ENCODE measurements at regions not wholly inside any gene's neighbourhood (a gene's known extent, or its start where the extent isn't known, plus 50 kb on each side); places are given as distances from the start of the nearest gene placed in this dataset.

GRCh38 chr5:6861667-6862066, 148.4 kb downstream of the TENT4A start:
- Histone ChIP-seq H3K9me3 (ENCODE audit: control insufficient read depth, insufficient read depth, low read length) (peaks cover 13% of the 10 kb centered on the region), H3K27ac (ENCODE audit: low read depth, low read length) (no peak overlapping the region), H3K4me3 (ENCODE audit: low read depth, low read length) (no peak overlapping the region), H3K27me3 (ENCODE audit: control insufficient read depth, insufficient read depth, low read length) (no peaks in the 10 kb centered on the region)
- CTCF ChIA-PET: no interaction called here
- TF ChIP-seq, protein P1, sequence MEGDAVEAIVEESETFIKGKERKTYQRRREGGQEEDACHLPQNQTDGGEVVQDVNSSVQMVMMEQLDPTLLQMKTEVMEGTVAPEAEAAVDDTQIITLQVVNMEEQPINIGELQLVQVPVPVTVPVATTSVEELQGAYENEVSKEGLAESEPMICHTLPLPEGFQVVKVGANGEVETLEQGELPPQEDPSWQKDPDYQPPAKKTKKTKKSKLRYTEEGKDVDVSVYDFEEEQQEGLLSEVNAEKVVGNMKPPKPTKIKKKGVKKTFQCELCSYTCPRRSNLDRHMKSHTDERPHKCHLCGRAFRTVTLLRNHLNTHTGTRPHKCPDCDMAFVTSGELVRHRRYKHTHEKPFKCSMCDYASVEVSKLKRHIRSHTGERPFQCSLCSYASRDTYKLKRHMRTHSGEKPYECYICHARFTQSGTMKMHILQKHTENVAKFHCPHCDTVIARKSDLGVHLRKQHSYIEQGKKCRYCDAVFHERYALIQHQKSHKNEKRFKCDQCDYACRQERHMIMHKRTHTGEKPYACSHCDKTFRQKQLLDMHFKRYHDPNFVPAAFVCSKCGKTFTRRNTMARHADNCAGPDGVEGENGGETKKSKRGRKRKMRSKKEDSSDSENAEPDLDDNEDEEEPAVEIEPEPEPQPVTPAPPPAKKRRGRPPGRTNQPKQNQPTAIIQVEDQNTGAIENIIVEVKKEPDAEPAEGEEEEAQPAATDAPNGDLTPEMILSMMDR (IDR thresholded peaks at IDR 0.05; ENCODE audit: low read depth, low read length): no peak
- DNase-seq (ENCODE audit: low read depth, low spot score): no peak
- POLR2A ChIA-PET: no interaction called here

DNA sequence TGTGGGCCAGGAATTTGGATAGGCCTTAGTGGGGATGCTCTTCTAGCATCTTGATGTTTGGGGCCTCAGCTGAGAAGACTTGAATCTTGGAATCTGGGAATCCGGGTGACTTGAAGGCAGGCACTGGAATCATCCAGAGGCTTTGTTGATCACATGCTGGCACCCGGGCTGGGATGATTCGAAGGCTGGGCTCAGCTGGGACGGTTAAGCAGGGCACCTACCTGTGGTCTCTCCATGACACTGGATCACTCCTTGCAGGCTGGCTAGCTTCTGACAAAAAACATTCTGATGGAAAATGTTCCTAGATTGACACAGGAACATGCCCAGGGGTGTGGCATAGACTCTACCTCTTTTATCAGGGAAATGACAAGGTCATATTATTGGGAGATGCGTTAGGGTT, 149.1 kb downstream of the TENT4A start:
- peaks cover 18% of the 10 kb centered on the region for H3K9me3 ChIP-seq (ENCODE audit: control insufficient read depth, insufficient read depth, low read length)
- no peak overlapping the region for H3K27ac ChIP-seq (ENCODE audit: low read depth, low read length)
- no peak for DNase-seq (ENCODE audit: low read depth, low spot score)
- no peak overlapping the region for H3K4me3 ChIP-seq (ENCODE audit: low read depth, low read length)
- ChIA-PET POLR2A (no interaction called here), CTCF (no interaction called here)
- TF ChIP-seq, protein P1 (IDR thresholded peaks at IDR 0.05; ENCODE audit: low read depth, low read length): no peak
- no peaks in the 10 kb centered on the region for H3K27me3 ChIP-seq (ENCODE audit: control insufficient read depth, insufficient read depth, low read length)

- POLR2A ChIA-PET: no interaction called here
- TF ChIP-seq, protein P1 (IDR thresholded peaks at IDR 0.05; ENCODE audit: low read depth, low read length): no peak
- no peak overlapping the region for H3K4me3 ChIP-seq (ENCODE audit: low read depth, low read length)
- H3K27me3 ChIP-seq (ENCODE audit: control insufficient read depth, insufficient read depth, low read length): no peaks in the 10 kb centered on the region
- H3K9me3 ChIP-seq (ENCODE audit: control insufficient read depth, insufficient read depth, low read length): peaks cover 28% of the 10 kb centered on the region
- CTCF ChIA-PET: no interaction called here
- H3K27ac ChIP-seq (ENCODE audit: low read depth, low read length): no peak overlapping the region
- DNase-seq (ENCODE audit: low read depth, low spot score): no peak
Observed at GRCh38 chr5:6867712-6868111, 154.5 kb downstream of the TENT4A start.

GRCh38 chr5:6868171-6868570, 154.9 kb downstream of the TENT4A start:
- CTCF ChIA-PET: no interaction called here
- no peaks in the 10 kb centered on the region for H3K27me3 ChIP-seq (ENCODE audit: control insufficient read depth, insufficient read depth, low read length)
- TF ChIP-seq, protein P1 (IDR thresholded peaks at IDR 0.05; ENCODE audit: low read depth, low read length): no peak
- H3K27ac ChIP-seq (ENCODE audit: low read depth, low read length): no peak overlapping the region
- DNase-seq (ENCODE audit: low read depth, low spot score): no peak
- H3K4me3 ChIP-seq (ENCODE audit: low read depth, low read length): no peak overlapping the region
- peaks cover 28% of the 10 kb centered on the region for H3K9me3 ChIP-seq (ENCODE audit: control insufficient read depth, insufficient read depth, low read length)
- POLR2A ChIA-PET: no interaction called here

- no peak overlapping the region for H3K27ac ChIP-seq (ENCODE audit: low read depth, low read length)
- TF ChIP-seq, protein P1 (IDR thresholded peaks at IDR 0.05; ENCODE audit: low read depth, low read length): no peak
- no peak overlapping the region for H3K4me3 ChIP-seq (ENCODE audit: low read depth, low read length)
- no peaks in the 10 kb centered on the region for H3K27me3 ChIP-seq (ENCODE audit: control insufficient read depth, insufficient read depth, low read length)
- POLR2A ChIA-PET: no interaction called here
- CTCF ChIA-PET: no interaction called here
- DNase-seq (ENCODE audit: low read depth, low spot score): no peak
- H3K9me3 ChIP-seq (ENCODE audit: control insufficient read depth, insufficient read depth, low read length): peaks cover 28% of the 10 kb centered on the region
Observed at GRCh38 chr5:6868575-6869215, 155.5 kb downstream of the TENT4A start.

Data from AG04450 (cell line).